Ramos (cell line): ENCODE measurements at regions not wholly inside any gene's neighbourhood (a gene's known extent, or its start where the extent isn't known, plus 50 kb on each side); places are given as distances from the start of the nearest gene placed in this dataset.

Experiments
- in situ Hi-C: fragments of 300-500 bp; cut with MboI; formaldehyde crosslinking; loops from one replicate; pipeline ENCODE4 v1.14.3; 2022; ENCODE audit warnings: low sequenced_read_pairs; ENCODE audit not compliant: unreplicated experiment

DNA sequence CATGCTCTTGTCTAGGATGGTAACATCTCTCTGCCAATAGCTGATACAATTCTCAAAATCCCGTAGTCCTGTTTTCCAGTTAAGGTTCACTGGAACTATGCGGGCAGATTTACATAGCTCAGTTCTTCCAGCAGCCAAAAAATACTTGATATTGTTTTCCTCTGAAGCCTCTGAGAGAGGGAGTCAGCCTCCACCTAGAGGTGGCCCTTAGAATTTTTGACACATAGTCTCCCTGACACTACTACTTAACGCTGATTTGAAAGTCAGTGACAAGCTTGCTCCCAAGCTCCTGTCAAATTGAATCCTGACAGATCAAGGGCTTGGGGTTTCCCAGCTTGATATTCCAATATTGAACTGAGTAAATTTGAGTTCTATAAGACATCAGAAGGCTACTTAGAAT, 1780.1 kb downstream of the TP53TG3F start:
- in situ Hi-C loops: loop anchor here (10.0 kb wide), 1 partner anchor 75 kb away; no protein-coding TSS in a partner anchor

DNA sequence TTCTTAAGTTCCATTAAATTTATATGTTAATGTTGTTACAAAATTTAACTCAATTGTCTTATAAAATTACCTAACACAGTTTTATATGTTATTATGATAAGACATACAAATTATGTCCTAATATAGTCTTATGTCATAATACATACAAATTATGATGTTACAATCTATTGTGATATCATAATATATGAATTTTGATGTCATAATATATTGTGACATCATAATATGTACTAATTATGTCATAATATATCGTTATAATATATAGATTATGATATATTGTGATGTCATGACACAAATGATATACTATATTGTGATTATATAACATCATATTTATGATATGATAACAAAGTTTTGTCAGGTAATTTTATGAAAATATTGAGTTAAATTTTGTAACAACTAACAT, 1789.6 kb downstream of the TP53TG3F start:
- in situ Hi-C loops: no loop called here

DNA sequence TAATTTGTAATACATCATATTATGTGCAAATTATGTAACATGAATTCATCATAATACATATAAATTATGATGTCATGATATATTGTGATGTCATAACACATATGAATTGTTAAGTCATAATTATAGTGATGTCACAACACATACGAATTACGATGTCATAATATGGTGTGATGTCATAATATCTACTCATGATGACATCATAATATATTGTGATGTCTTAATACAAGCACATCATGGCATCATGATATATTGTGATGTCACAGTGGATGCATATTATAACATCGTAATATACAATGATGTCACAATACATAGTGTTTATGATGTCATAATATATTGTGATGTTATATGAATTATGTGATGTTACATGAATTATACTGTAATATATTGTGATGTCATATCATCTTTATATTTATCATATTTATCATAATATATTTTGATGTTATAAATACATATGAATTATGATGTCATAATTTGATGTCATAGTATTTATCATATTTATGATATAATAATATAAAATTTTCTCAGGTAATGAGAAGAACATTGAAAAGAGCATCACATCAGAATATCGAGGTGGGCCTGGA, 1793.0 kb downstream of the TP53TG3F start:
- in situ Hi-C loops: no loop called here

DNA sequence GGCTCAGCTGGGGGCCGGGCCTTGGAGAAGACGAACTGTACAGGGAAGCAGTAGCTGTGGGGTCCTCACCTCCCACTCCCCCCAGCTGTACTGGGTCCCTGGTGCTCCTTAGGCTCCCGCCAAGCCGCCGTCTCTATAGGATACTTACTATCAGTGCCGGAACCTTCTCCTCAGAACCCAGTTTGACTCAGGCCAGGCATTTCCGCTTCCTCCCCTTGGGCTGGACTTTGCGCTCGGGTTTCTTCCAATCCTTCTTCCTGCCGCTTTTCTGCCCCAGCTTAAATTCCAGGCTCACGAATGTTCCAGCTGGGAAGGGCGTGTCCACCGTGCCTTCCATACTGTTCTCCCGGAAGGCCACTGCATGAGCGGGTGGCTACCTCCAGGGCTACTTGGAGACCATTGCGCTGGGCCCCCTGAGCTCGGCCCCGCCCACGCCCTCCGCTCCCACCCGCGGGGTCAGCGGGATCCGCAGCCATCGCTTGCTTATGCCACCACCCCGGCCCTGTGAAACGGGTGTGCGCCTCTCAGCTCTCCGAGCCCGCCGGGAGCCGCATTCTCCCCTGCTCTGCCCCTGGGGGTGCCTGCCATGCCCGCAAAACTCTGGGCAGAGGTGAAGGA, 1795.9 kb downstream of the TP53TG3F start:
- in situ Hi-C loops: no loop called here

DNA sequence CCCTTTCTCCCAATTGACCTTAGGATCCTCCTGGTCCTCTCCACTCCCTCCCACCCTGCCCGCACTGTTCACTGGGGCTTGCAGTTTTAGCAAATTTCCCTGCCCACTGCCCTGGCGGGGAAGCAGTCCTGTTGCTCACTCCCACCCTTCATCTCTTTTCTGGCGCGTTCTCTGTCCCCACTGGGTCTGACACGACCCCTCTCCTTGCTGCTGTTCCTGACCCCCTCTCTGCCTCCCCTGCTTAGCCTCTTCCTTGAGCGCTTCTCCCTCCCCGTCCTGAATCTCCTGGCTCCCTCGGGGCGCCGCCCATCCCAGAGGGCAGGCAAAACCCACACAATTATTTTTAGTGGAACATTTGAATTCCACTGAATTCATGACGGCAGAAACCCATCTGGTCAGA, 1796.4 kb downstream of the TP53TG3F start:
- in situ Hi-C loops: no loop called here

DNA sequence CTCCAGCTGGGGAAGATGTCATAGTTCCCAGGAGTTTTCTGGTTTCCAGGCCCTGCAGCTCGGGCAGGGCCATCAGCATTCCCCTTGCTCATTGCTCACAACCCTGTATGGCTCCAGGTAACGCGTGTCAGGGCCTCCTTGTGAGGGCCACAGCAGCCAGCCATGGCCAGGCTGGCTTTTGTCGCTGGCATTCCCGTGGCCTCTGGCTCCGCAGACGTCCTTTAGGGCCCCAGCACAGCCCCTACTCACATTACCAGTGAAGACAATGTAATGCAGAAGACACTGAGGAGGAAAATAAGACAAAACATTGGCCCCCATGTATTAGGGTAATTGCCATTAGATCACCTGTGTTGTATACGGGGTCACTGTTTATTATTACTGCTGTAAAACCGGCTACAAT, 1799.0 kb downstream of the TP53TG3F start:
- in situ Hi-C loops: no loop called here

DNA sequence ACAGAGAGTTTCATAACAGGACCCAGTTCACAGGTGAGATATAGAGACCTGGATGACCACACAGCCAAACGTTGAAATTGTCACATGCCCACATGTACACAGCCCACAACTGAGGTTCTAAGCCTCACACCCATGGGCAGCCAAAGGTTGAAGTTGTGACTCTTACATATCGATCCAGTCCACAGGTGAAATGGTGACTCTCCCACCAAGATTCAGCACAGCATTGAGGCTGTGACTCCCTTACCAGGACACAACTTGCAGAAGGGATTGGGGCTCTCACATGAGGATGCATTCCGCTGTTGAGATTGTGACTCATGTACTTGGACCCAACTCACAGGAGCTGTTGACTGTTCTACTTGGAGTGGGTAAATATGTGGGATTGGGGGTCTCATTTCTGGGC, 1836.4 kb downstream of the TP53TG3F start:
- in situ Hi-C loops: no loop called here

DNA sequence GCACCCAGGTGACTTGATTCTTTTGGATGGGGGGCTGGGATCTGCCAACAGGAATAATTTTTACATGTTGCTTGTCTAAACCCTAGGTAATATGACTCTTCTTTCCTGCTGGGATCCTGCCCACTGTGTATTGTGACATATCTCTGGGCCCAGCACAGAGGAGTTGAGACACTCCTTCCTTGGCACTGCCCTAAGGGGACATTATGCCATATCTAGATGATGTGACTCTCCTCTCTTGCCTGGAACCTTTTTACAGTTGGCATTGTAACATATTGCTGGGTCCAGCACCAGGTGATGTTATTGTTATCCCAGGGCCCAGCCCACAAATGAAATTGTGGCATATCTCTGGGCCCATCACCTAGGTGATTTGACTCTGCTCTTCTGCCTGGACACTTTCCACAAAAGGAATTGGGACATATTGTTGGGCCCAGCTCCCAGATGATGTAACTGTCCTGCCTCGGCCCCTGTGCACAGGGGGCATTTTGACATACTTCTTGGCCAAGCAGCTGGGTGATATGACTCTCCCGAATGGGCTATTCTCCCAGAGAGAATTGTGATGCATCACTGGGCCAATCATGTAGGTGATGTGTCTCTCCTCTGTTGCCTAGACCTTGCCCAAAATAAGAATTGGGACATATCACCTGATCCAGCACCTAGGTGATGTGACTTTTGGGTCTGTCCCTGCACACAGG, 1837.7 kb downstream of the TP53TG3F start:
- in situ Hi-C loops: no loop called here

DNA sequence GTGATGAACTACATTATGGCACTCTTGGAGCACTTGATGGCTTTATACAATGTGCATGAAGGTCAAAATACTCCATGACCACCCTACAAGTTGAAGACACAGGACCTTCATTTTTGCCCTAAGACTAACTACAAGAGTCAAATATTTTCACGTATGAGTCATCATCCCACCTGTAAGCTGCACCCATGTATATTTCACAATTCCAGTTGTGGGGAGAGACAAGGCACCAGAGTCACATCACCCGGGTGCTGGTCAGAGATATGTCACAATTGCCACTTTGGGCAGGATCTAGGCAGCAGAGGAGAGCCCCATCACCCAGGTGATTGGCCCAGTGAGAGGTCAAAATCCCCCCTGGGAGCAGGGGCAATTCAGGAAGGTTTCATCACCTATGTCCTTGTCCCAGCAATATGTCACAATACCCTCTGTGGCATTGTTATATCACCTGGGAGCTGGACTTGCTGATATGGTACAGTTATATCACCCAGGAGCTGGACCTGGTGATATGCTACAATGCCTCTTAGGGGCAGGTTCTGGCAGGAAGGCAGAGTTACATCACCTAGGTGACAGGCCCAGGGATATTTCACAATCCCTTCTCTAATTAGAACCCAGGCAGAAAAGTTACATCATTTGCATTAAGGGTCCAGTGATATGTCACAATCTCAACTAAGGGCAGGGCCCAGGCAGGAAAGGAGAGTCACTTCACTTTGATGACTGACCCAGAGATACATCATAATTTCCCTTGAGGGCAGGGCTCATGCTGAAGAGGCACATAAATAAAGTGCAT, 1839.2 kb downstream of the TP53TG3F start:
- in situ Hi-C loops: no loop called here

DNA sequence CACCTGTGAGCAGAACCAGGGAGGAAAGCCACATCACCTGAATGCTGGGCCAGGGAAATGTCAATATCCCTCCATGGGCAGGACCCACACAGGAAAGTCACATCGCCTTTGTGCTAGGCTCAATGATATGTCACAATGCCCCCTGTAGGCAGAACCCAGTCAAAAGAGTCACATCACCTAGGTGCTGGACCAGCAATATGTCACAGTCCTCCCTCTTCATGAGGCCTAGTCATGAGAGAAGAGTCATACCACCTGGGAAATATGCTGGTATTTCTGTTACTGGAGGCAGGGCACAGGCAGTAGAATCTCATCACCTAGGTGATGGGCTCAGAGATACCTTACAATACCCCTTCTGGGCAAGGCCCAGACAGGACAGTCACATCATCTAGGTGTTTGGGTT, 1843.4 kb downstream of the TP53TG3F start:
- in situ Hi-C loops: no loop called here

DNA sequence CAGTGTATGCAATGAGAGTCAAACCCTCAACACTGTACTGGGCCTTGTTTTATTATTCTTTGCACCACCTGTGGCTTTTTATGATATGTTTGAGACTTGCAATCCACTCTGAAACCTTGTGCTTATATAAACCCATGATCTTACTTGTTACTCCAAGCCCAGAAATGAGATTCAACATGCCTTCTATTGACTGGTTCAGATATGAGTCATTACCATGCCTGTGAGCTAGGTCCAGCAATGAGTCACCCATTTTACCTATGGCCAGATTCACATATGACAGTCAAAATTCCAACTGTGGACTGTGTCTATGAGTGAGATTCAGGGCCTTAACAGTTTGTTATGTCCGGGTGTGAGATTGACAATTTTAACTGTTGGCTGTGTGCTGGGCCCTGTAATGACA, 1846.1 kb downstream of the TP53TG3F start:
- in situ Hi-C loops: no loop called here

DNA sequence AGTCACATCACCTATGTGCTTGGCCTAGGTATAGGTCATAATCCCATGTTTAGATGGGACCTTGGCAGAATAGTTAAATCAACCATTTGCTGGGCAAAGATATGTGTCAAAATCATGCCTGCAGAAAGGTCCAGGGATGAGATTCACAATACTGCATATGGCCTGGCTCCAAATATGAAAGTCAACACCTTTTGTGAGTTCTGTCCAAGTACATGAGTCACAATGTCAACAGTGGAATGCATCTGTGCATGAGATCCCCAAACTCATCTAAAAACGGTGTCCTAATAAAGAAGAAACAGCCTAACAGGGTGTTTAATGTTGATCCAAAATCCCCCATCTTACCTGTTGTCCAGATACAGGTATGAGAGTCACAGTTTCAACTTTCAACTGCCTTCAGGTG, 1847.5 kb downstream of the TP53TG3F start:
- in situ Hi-C loops: no loop called here

DNA sequence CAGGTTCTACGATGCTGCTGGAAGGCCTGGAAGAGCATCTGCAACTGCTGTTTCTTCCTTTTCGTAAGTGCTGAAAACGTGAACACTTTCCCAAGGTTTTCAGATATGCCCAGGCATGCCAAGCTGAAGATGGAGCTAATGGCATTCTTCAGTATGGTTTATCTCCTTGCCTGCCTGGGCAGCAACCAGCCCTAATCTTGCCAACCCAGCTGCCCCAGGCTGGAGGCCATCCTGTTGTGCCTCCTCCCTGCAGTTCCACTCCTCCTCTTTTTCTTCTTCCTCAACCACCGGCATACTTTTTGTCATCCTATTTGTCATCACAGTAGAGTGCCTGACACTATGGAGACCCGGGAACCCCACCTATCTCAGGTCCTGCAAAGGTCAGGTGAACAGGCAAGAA, 1849.3 kb downstream of the TP53TG3F start:
- in situ Hi-C loops: no loop called here

DNA sequence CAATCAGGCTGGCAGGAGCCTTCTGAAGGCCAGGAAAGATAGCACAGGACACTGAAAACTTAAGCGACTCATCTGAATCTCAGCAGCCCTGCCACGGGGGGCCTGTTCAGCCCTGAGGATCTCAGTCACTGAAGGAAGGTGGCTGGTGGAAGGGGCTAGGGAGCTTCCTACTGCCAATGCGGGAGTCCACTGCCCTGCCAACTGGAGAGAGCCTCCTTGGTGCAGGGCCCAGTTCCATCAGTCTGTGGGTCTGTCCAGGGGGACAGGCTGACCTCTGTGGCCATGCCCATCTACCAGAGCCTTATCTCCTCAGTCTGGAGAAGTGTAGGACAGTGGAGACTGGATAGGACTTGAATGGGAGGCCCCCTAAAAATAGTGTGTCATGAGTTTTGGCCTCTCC, 1851.6 kb downstream of the TP53TG3F start:
- in situ Hi-C loops: no loop called here

DNA sequence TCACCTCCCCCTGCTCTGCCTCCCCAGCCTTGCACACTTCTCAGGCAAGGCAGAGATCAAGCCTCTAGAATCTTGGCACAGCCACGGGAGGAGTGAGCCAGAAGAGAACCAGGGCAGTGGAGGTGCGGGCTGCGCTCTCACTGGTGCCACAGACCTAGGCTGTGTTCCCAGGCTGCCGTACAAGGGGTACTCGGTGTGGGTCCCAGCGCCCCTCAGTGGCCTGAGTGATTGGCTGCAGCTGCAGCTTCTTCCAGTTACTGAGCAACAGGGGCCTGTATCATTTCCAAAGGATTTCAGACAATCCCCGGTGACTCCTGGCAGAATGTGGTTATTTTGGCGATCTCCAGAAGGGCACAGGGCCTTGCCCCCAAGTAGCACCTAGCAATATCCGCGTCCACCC, 1852.1 kb downstream of the TP53TG3F start:
- in situ Hi-C loops: no loop called here

DNA sequence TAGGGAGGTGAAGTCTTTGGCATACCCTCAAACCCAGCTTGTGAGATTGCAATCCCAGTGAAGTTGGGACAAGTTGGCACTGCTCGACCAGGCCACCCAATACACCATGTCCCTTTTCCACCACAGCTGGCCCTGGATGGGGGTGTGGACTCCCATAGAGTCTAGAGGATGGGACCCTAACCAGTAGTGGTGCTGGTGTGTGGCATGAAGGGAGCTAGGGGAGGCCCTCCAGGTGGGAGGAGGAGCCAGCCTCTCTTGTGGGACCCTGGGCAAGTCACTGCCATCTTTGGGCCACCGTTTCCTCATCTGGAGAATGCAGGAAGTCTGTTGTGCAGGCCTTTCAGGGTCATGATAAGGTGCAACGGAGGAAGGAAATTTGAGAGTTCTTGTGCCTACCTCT, 1854.9 kb downstream of the TP53TG3F start:
- in situ Hi-C loops: no loop called here

DNA sequence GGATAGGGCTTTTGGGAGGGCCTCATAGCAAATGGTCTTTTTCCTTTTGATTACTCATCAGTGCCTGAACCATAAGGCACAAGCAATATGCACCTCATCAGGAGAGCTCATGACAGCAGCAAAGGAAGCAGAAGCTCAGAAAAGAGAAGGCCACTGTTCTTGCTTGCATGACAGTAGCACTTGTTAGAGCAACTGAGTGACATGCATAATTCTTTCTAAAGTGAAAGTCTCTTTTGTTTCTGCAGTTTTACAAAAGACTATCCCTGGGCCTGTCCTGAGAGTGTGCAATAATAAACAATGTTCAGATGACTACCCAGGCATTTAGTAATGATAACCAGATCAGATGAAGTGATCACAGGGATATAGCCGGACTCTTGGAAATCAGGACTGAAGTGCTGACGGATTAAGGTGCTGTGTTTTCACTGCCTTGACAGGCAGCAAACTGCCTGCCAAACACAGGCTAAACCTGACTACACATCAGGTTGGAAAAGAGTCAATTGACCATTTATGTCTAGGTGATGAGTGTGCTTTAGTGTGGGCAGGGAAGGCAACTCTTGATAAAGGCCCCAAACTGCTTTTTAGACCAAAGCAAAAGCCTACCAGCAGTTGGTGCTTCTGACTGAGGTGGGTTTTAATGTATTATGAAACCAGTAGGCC, 1860.3 kb downstream of the TP53TG3F start:
- in situ Hi-C loops: no loop called here

DNA sequence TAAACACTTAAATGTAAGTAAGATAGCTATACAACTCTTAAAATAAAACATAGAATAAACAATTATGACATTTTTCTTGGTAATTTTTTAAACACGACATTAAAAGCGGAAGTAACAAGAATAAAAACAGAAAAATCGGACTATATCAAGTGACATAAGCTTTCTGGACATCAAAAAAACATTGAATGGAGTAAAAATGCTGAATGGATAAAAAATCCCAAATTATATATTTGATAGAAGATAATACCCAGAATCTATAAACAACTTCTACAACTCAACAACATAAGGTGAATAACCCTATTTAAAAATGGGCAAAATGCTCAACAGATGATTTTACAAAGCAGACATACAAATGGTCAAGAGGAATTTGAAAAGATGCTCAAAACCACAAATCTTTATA, 1866.5 kb downstream of the TP53TG3F start:
- in situ Hi-C loops: no loop called here

DNA sequence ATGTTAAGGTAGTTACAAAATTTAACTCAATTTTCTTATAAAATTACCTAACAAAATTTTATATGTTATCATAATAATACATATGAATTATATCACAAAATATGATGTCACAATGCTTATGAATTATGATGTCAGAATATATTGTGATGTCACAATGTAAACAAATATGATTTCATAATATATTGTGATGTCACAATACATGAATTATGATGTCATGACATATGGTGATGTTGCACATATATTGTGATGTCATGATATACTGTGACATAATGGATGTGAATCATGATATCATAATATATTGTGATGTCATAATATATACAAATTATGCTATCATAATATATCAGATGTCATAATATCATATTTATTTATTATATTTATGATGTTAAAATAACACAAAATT, 1879.9 kb downstream of the TP53TG3F start:
- in situ Hi-C loops: no loop called here

DNA sequence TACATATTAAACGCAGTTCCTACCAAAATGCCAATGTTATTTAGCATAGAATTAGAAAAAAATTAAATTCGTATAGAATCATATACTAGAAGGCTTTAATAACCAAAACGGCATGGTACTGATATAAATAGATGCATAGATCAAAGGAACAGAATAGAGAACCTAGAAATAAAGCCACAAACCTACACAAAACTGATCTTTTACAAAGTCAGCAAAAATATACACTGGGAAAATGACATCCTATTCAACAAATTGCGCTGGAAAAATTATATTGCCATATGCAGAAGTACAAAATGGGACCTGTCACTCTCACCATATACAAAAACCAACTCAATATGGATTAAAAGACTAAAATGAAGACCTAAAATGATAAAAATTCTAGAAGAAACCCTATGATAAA, 1882.6 kb downstream of the TP53TG3F start:
- in situ Hi-C loops: no loop called here
